ENCODE measurements at regions not wholly inside any gene's neighbourhood (a gene's known extent, or its start where the extent isn't known, plus 50 kb on each side); places are given as distances from the start of the nearest gene placed in this dataset.

DNA sequence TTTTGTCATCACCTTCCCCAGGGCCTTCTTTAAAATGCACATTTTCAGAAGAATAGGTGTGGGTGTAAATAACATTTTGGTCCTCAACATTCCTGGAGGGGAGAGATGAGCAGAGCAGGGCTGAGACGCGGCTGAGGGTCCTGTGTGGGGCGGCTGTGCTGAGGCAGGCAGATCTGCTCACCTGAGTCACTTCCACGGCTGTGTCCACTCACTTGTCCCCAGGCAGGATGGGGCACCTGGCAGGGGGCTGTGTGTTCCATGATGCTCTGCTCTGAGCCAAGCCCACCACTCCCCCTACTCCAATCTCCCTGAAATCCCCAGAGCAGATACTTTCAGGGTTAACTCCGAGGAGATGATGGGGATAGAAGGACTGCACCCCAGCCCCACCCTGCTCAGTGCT, 93.8 kb downstream of the GLRX3 start:
- no peak for DNase-seq (ENCODE audit: low spot score)

DNA sequence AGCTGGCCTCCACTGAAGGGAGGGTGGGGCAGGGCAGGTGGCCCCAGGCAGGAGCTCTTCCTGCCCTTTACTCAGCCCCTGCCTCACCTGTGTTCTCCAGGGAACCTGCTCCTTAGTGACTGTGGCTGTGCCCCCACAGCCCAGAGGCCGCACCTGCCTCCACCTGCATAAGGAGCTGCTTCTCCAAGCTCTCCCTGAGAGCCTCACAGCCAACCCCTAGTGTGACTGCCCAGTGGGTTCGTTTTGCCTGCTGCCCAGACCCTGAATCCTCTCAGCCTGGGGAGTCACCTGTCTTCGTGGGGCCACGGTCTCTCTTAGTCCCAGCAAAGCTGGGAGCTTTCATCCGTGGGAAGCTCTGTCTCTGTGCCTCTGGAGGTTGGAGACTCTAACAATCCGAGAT, 94.4 kb downstream of the GLRX3 start:
- DNase-seq (ENCODE audit: low spot score) = no peak

DNA sequence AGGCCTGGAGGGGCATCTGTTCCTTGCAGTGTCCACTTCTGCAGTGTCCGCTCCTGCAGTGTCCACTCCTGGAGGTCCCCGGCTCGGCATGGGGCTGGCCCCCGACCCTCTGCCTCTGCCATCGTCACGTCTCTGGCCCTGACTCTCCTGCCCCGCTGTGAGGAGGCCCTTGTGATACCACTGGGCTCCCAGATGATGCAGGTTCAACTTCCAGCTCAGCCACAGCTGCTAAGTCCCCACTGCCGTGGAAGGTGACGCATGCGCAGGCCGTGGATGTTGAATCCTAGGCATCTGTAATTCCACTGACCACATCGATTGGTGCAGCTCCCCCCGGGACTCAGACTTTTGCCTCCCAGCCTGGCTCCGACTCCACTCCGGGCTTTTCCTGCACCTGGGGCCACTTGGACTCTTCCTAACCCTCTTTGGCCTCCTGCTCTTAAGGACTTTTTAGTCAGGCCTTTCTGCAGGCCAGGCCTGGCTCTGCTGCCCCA, 95.1 kb downstream of the GLRX3 start:
- DNase-seq (ENCODE audit: low spot score) = no peak

DNA sequence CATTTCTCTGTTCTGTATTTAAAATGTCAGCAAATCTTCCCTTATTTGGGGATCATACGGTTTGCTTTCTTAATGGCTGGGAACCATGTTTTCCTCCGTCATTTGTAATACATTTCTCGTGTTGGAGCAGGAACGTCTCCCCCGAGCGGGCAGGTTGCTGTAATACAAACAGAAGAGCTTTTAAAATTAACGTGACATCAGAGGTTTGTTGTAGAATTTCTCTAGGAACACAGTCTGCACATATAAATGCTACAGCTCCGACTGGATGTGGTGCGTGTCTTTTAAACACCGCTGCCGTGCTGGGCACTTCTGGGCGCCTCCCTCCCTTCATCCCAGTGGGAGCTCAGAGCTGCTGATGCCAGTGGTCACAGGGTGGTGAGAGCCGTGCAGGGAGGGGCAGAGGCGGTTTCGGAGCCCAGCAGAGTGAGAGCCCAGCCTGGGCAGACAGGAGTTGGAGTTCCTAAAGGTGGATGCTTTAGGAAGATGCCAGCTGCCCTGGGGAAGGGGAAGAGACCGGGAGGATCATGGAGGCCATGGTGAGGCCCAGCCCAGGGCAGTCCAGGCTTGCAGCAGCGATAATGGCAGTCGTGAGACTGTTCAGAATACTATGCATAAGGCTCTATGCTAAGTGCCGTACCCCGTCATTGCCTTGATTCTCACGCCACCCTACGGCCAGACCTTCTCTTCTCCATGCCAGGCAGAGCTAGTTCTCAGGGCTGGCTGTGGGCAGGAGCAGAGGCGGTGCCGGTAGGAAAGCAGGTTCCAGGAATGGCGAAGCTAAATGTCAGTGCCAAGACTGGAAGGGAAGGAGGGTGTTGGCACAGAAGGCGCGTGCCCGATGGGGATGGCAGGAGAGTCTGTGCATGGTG, 96.2 kb downstream of the GLRX3 start:
- no peak for DNase-seq (ENCODE audit: low spot score)

DNA sequence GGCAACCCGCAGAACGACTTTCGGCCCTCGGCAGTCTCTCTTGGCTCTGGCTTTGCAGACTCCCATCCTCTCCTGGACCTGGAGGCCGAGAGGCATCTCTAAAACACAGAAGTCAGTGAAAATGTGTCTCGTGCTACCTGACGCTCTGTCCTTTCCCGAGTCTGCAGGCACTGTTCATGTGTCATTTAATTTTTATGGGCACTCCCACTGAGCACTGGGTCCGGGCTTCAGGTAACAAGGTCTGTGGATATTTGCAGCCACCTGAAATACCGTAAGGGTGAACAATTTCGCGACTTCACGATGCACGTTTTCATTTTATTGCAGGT, 96.8 kb downstream of the GLRX3 start:
- DNase-seq (ENCODE audit: low spot score) = no peak

DNA sequence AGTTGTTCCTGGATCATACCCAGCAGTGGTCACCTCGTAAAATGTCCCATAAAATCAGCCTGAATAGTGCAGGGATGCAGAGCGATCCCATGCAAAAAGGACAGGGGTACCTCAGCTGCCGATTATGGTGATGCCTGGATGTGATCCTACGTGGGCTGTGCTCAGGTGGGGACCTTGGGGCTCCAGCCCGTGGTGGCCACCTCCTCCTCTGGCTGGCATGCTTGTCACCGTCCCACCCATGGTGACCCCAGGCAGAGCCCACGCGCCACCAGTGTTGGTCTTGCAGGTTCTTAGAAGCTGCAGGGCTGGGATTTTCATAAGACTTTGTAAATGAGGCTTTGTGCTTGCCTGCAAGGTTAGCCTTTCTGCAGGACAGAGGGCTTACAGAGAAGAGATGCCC, 97.2 kb downstream of the GLRX3 start:
- DNase-seq (ENCODE audit: low spot score) = no peak

DNA sequence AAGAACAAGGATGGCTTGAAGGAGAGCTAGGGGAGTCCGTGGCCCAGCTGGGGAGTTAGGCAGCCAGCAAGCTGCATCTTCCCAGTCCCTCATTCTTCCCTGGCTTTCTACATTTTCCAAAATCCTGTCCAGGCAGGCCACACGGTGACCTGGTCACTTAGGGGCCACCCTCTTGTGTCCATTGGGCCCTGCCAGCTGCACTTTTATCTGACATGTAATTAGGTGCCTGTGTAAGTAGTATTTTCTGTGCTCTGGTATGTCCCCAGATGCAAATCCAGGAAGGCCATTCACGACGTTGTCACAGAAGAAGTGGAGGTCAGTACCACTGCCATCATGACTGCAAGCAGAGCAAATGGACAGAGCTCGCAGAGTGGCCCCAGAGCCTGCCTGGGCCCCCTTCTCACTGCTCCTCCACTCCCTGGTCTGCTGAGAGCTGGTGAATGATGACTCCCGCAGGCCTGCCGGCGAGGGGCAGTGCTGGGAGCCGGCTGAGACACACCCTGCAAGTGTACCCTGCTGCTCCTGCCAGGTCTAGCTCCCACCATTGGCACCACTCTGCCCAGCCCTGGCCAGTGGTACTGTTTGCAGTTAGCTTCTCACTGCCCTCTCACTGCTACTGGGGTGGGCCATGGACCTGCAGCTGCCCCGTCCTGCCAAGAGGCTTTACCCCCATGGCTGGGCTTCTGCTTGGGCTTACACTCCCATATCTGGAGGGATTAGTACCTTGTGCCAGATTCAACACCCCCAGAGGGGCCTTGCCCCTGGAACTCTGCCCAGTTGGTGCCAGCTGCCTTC, 98.2 kb downstream of the GLRX3 start:
- no peak for DNase-seq (ENCODE audit: low spot score)

DNA sequence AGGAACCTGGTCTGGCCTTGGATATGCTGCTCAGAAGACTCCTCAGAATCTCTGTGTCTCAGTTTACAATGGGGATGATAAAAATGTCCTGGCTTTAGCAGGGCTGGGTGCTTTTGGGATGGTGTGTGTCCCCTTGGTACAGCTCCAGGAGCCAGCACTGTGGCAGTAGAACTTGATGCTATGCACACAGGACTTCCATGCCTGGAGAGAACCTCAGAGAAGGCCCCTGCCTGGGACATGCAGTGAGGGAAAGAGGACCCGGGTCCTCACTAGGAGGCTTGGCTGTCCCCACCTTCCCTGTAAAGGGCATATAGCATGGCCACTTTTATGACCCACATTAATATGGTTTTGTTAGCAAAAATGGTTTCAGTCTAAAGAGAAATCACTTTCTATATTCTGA, 100.5 kb downstream of the GLRX3 start:
- DNase-seq (ENCODE audit: low spot score) = no peak

DNA sequence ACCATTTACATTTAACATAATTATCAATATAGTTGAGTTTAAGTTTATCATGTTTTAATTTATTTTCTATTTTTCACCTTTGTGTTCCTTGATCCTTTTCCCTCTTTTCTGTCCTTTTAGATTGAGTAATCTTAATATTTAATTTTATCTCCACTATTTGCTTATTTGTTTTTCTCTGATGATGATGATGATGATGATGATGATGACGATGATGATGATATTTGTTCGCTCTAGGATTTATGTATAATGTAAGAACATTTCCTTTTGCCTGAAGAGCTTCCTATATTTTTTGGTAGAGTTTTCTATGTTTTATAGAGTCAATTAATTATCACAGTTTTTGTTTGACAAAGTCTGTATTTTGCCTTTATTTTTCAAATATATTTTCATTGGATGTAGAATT, 104.2 kb downstream of the GLRX3 start:
- DNase-seq (ENCODE audit: low spot score) = no peak

DNA sequence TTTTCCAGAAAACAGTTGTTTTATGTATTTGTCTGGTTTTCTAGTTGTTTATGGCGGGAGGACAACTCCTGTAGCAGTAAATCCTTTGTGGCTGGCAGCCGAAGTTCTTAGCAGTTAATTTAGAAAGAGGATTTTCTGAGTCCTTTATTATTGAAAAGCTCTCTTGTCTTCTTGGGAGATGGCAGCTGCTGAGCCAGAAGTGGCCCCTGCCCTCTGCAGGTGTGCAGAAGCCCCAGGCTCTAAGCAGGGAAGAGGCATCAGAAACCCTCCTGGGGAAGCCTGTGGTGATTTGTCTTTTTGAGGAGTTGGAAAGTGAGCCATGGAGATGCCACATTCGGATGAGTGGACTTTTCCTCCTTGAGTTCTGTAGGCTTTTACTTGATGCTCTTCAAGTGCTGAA, 106.3 kb downstream of the GLRX3 start:
- DNase-seq (ENCODE audit: low spot score) = no peak

DNA sequence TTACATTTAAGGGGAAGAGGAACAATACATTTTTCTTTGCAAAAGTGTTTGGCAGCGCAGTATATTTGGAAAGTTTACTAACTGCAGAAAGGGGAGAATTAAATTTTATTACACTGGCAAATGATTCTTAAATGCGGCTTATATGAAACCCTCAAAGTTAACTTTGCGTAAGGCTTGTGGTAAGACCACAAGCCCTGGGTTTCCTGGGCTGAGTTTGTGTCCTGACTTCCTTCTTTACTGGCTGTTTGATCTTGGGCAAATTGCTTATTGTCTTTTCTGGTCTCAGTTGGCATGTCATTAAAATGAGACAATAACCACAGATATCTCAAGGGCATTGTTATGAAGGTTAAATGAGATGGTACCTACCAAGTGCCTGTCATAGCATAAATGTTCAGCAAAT, 106.8 kb downstream of the GLRX3 start:
- no peak for DNase-seq (ENCODE audit: low spot score)

DNA sequence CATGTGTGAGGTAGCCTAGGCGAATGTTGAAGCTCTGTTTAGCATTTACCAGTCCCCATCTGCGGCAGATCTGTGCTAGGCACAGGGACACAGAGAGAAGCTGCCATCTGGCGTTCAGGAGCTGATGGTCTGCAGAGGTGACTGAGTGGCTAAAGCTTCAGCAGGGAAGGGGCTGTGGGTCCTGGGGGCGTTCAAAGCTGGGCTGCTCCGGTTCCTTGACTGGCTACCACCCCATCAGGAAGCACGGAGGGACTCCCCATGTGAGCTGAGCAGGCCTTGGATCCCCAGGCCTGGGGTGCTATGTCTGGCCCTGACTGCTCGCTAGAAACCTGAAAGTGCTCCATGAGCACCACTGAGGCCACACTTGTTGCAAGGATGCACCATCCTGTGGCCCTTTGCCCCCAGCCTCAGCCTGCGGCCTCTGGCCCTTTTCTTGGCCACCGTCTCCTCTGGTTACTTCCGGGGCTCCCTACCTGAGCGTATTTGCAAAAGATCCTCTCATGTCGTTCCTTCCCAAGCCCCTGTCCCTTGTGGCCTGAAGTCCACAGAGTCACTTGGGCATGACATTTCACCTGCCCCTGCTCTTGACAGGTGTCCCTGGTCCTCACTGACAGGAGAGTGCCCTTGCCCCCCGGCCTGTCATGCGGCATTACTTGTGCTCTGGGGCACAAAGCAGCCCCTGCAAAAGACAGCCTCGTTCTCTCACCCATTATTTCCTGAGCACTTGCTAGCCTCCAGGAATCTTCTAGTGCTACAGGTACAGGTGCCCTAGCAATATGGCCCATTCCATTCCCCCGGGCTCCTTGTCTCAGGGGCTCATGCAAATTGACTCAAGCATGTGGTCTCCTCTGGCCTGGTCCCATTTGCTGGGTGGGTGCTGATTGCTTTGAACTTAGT, 108.1 kb downstream of the GLRX3 start:
- no peak for DNase-seq (ENCODE audit: low spot score)

DNA sequence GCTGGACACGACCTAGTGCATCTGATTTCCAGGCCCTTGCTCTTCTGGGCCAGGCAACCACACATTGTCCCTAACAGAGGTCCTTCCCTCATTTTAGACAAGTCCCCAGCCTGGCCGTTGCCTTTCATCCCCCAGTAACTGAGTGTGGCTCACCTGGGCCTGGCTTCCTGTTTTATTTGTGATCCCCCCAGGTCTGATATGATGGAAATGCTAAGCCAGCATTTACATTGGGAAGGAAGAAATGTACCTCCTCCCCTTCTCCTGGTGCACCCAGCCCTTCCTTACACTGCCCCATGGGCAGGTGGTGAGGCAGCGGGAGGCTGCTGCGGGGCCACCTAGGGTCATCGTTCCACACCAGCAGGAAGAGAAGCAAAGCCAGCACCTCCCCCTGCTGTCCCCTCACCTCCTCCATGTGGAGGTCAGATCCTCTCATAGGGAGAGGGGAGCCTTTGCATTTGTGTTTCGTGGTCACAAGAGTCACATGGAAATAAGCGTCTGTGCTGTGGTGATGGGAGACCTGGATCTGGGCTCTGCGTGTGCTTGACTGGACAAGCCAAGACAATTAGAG, 108.8 kb downstream of the GLRX3 start:
- no peak for DNase-seq (ENCODE audit: low spot score)

DNA sequence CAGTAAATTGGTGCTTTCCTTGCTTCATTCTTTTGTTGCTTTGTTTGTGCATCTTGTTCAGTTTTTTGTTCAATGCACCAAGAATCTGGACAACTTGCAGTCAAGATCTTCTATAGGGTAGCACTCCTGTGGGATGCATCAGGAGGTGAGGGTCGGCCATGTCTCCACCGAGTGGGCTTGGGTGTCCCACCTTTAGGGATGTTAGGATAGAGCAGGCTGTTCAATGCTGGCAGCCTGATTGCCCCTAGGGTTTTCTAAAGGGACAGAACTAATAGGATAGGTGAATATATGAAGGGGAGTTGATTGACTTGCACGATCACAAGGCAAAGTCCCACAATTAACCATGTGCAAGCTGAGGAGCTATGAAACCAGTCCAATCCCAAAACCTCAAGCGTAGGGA, 109.9 kb downstream of the GLRX3 start:
- no peak for DNase-seq (ENCODE audit: low spot score)

DNA sequence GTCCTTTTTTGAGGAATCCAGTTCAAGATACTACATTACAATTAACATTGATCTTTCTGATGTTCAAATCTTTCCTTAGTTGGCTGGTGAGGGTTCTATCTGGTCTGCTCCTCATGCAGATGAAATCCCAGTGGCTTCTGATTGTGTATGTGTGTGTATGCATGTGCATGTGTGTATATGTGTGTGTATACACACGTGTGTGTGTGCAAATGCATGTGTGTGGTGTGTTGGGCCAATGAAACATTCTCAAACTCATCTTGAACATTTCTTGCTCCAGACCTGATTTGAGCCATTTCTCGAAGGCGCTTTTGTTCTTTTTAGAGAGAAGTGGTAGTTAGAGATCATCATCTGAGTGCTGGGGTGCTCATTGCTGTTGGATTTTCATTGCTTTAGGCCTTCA, 113.9 kb downstream of the GLRX3 start:
- DNase-seq (ENCODE audit: low spot score) = no peak

DNA sequence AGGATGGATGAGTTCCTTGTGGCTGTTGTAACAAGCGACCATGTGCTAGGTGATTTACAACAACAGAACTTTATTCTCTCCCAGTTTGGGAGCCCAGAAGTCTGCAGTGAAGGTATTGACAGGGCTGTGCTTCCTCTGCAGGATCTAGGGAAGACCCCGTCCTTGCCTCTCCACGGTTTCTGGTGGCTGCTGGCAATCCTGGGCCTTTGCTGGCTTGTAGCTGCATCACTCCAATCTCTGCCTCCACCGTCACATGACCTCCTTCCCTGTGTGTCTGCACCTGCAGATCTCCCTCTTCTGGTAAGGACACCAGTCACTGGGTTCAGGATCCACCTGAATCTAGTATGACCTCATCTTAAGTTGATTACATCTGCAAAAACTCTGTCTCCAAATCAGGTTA, 115.6 kb downstream of the GLRX3 start:
- no peak for DNase-seq (ENCODE audit: low spot score)

DNA sequence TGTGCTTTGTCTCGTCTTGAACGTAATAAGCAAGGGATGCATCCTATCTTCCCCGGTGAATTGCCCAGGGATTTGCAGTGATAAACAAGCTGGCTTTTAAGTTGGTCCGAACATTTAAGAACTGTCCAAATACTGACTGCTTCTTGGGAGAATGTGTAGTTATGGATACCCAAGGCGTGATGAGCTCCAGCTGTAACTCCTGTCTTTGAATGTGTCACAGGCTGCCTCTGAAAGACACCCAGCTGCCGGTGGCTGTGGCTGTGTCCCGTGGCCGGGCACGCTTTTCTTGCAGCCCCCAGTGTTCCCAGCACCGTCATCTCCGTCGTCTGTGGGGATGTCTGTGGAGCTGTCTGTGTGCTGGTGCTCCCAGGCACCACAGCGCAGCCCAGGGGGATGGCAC, 118.1 kb downstream of the GLRX3 start:
- no peak for DNase-seq (ENCODE audit: low spot score)

DNA sequence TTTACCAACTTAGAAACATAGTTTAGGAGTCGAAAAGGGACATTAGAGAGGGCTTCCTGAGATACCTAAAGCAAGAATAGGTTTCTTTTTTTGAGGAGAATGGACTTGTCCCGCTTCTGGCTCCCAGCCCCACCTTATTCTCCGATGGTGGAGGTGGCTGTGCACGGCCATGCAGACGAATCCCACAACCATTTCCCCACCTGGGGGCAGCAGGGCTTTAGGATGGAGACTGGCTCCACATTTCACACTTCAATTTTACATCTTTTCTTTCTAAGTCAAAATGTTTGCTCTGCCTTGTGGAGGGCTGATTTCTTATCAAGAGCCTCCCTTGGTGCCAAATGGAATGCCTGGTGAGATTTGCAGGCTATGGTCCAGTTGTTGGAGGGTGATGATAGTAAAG, 118.5 kb downstream of the GLRX3 start:
- peak; percentile 20 for DNase-seq (ENCODE audit: low spot score)

DNA sequence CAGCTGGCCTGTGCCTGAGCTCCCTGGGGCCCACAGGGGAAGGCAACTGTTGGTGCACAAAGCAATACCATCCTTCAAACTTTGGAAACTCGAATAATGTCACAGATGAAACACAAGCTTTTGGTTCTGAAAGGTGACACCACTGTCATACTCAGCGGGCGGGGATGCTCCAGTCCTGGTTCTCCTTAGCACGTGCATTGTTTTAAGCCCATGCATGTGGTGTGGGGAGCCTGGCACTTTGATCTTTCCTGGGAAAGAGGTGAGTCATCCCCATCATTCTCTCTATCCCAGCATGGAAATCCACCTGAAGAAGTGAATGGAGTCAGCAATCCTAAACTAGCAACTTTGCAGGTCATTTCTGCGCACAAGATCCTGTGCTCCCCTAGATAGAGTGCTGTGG, 119.6 kb downstream of the GLRX3 start:
- no peak for DNase-seq (ENCODE audit: low spot score)

DNA sequence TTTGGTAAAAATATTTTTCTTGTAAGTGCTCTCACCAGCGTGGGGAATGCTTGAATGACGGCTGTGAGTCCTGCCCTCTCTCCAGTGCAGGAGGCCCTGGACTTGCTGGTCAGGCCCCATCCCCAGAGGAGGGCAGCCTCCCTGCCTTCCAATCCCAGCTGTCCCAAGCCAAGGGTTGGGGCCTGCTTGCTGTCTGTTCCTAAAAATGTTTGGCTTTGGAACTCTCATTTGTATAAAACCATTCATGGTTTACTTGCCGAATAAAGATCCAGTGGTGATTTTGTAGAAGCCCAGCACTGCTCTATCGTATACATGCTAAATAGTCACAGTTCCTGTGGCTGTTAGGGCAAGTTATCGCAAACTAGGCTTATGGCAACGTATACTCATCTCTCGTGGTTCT, 121.7 kb downstream of the GLRX3 start:
- DNase-seq (ENCODE audit: low spot score) = no peak

DNA sequence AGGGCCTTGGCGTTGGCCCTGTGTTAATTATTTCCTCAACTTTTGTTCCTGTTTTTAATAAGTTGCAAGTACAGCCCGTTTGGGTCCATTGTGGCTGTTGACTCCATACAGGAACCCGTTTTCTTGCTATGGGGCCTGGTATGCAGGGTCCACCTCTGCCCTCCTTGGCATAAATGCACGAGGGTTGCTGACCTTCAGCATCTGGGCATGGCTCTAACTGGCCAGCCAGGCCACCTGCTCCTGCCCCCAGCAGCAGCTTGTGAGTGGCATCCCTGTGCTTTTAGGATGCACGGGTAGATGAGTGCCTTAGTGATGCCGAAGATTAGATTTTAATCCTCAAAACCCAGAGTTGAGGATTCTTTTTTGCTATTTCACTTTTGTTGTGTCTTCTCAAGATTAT, 123.2 kb downstream of the GLRX3 start:
- DNase-seq (ENCODE audit: low spot score) = no peak

DNA sequence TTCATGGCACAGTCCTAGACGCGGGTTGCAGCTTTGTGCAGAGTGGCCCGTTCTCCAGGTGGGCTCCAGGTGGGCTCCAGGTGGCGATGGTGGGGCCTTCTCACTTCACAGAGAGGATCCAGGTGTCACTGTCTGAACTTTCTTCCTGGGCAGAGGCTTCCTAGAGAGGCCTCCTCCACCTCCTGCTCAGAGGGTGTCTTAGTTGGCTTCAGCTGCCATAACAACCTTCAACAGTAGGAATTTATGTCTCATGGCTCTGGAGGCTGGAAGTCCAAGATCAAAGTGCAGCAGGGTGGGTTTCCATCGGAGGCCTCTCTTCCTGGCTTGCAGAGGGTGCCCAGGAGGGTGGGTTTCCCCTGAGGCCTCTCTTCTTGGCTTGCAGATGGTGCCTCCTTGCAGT, 125.1 kb downstream of the GLRX3 start:
- no peak for DNase-seq (ENCODE audit: low spot score)

Measured in H4 (cell line).